WERI-Rb-1 (cell line): ENCODE measurements at regions not wholly inside any gene's neighbourhood (a gene's known extent, or its start where the extent isn't known, plus 50 kb on each side); places are given as distances from the start of the nearest gene placed in this dataset.

Experiments used
- DNase-seq: peaks from one replicate; pipeline ENCODE4 v3.0.0-alpha.2; 2020
- H3K27ac ChIP-seq: fragments of 250-450 bp; sonication (Bioruptor Pico); 2 replicates; pipeline ENCODE4 v1.5.1; 2020; ENCODE audit warnings: mild to moderate bottlenecking, moderate library complexity
- H3K27me3 ChIP-seq: fragments of 250-450 bp; sonication (Bioruptor Pico); 2 replicates; pipeline ENCODE4 v1.5.1; 2021; ENCODE audit warnings: mild to moderate bottlenecking, low read depth, moderate library complexity; ENCODE audit not compliant: insufficient read depth, severe bottlenecking
- H3K36me3 ChIP-seq: fragments of 250-450 bp; sonication (Bioruptor Pico); 2 replicates; pipeline ENCODE4 v1.5.1; 2020; ENCODE audit warnings: mild to moderate bottlenecking, moderate library complexity
- H3K4me3 ChIP-seq: 2 replicates; pipeline ENCODE4 v1.5.1; 2011; ENCODE audit warnings: low read depth, mild to moderate bottlenecking, control low read depth, low read length
- H3K9me3 ChIP-seq: fragments of 250-450 bp; sonication (Bioruptor Pico); 2 replicates; pipeline ENCODE4 v1.5.1; 2021; ENCODE audit warnings: mild to moderate bottlenecking, moderate library complexity; ENCODE audit not compliant: severe bottlenecking
- CTCF ChIP-seq: IDR thresholded peaks from 2 replicates; pipeline ENCODE4 v1.5.1; 2011; ENCODE audit warnings: low read depth, mild to moderate bottlenecking, control low read depth, inconsistent platforms, low read length

GRCh38 chr6:92497281-92497680 lies 922.1 kb downstream of the EPHA7 start:
- no peaks in the 10 kb centered on the region for H3K27me3 ChIP-seq
- no peak for DNase-seq
- H3K4me3 ChIP-seq: no peak overlapping the region
- no peak for TF ChIP-seq CTCF
- no peak overlapping the region for H3K27ac ChIP-seq
- no peaks in the 10 kb centered on the region for H3K9me3 ChIP-seq
- no peaks in the 10 kb centered on the region for H3K36me3 ChIP-seq

GRCh38 chr6:92496527-92496926 lies 922.8 kb downstream of the EPHA7 start:
- no peak for TF ChIP-seq CTCF
- H3K9me3 ChIP-seq: no peaks in the 10 kb centered on the region

GRCh38 chr6:92495242-92495641 lies 924.1 kb downstream of the EPHA7 start:
- Histone ChIP-seq H3K27me3 (no peaks in the 10 kb centered on the region), H3K9me3 (no peaks in the 10 kb centered on the region), H3K4me3 (no peak overlapping the region), H3K27ac (no peak overlapping the region), H3K36me3 (no peaks in the 10 kb centered on the region)
- no peak for DNase-seq
- no peak for TF ChIP-seq CTCF

More at GRCh38 chr6:92496527-92496926, 922.8 kb downstream of the EPHA7 start:
- Histone ChIP-seq H3K27me3 (no peaks in the 10 kb centered on the region), H3K4me3 (no peak overlapping the region), H3K36me3 (no peaks in the 10 kb centered on the region), H3K27ac (no peak overlapping the region)
- no peak for DNase-seq

GRCh38 chr6:92485487-92485886 lies 933.9 kb downstream of the EPHA7 start:
- Histone ChIP-seq H3K27ac (no peak overlapping the region), H3K4me3 (no peak overlapping the region), H3K36me3 (no peaks in the 10 kb centered on the region), H3K27me3 (no peaks in the 10 kb centered on the region), H3K9me3 (no peaks in the 10 kb centered on the region)
- DNase-seq: no peak
- no peak for TF ChIP-seq CTCF

- no peaks in the 10 kb centered on the region for H3K9me3 ChIP-seq
- H3K4me3 ChIP-seq: no peak overlapping the region
- H3K27ac ChIP-seq: no peak overlapping the region
- H3K27me3 ChIP-seq: no peaks in the 10 kb centered on the region
- TF ChIP-seq CTCF: no peak
- no peak for DNase-seq
- H3K36me3 ChIP-seq: no peaks in the 10 kb centered on the region
Observed at GRCh38 chr6:92479831-92480230, 939.5 kb downstream of the EPHA7 start.

- Histone ChIP-seq H3K36me3 (no peaks in the 10 kb centered on the region), H3K27ac (no peak overlapping the region), H3K9me3 (no peaks in the 10 kb centered on the region), H3K27me3 (no peaks in the 10 kb centered on the region), H3K4me3 (no peak overlapping the region)
- no peak for DNase-seq
- TF ChIP-seq CTCF: no peak
Observed at GRCh38 chr6:92473056-92473455, 946.3 kb downstream of the EPHA7 start.
